Fibroblast of villous mesenchyme (primary cell): ENCODE measurements at regions not wholly inside any gene's neighbourhood (a gene's known extent, or its start where the extent isn't known, plus 50 kb on each side); places are given as distances from the start of the nearest gene placed in this dataset.

ENCODE experiments used
- DNase-seq: peaks from one replicate; pipeline ENCODE4 v3.0.0-alpha.2; 2010; ENCODE audit warnings: low read depth
- H3K4me3 ChIP-seq: 2 replicates; pipeline ENCODE4 v1.5.1; 2011; ENCODE audit warnings: low read depth, mild to moderate bottlenecking, low read length
- CTCF ChIP-seq: IDR thresholded peaks from 2 replicates; pipeline ENCODE4 v1.5.1; 2012; ENCODE audit warnings: low read depth, mild to moderate bottlenecking, low read length; ENCODE audit not compliant: insufficient read depth

- peak overlapping the region; percentile 37 for H3K4me3 ChIP-seq
- peak; percentile 93 for DNase-seq
- no peak for TF ChIP-seq CTCF
These were observed 80.2 kb upstream of the IER5L start for GRCh38 chr9:129258124-129258822.

GRCh38 chr9:129256959-129257713, 79.1 kb upstream of the IER5L start:
- DNase-seq = peak; percentile 44
- no peak for TF ChIP-seq CTCF
- no peak overlapping the region for H3K4me3 ChIP-seq

GRCh38 chr9:129254566-129255287, 76.7 kb upstream of the IER5L start:
- no peak overlapping the region for H3K4me3 ChIP-seq
- TF ChIP-seq CTCF = no peak
- DNase-seq = no peak

- no peak overlapping the region for H3K4me3 ChIP-seq
- no peak for TF ChIP-seq CTCF
- DNase-seq = peak; percentile 47
These were observed 75.8 kb upstream of the IER5L start for GRCh38 chr9:129253803-129254381.

GRCh38 chr9:129252937-129253802, 75.1 kb upstream of the IER5L start:
- no peak overlapping the region for H3K4me3 ChIP-seq
- DNase-seq = no peak
- no peak for TF ChIP-seq CTCF

- no peak for TF ChIP-seq CTCF
- peak; percentile 34 for DNase-seq
- no peak overlapping the region for H3K4me3 ChIP-seq
These were observed 72.7 kb upstream of the IER5L start for GRCh38 chr9:129250786-129251185.
